HG03025 (cell line): ENCODE measurements at regions not wholly inside any gene's neighbourhood (a gene's known extent, or its start where the extent isn't known, plus 50 kb on each side); places are given as distances from the start of the nearest gene placed in this dataset.
"Not testable (repeated sequence)": the region's sequence is repeated elsewhere in the genome, so short reads cannot be mapped to it uniquely, and the experiment has no call there.

Experiments
- ATAC-seq: cut with Tn5 transposase; IDR thresholded peaks from one replicate; pipeline ENCODE4 v1.9.1; 2021; ENCODE audit warnings: mild to moderate bottlenecking, moderate library complexity; ENCODE audit not compliant: unreplicated experiment, low FRiP score

GRCh38 chr5:101424530-101425175 lies 521.6 kb upstream of the ST8SIA4 start:
- ATAC-seq, result no peak

DNA sequence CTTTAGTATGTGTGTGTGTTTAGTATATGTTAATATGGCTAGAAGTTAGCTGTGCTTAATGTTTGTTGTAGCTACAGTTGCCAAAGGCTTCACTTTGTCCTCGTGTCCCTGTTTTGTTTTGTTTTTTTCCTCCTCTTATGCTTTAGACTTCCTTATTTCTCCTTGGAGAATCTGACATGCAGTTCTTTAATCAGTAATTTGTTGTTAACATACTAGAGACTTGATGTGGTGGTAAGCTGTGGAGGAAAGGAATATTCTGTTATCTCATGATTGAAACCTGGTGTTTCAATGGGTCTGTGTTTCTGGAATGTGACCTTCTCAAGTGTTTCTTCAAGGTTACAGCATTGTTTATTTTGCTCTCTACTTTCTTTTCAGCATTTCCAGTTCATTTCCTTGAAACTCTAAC lies 515.6 kb upstream of the ST8SIA4 start:
- no peak for ATAC-seq

DNA sequence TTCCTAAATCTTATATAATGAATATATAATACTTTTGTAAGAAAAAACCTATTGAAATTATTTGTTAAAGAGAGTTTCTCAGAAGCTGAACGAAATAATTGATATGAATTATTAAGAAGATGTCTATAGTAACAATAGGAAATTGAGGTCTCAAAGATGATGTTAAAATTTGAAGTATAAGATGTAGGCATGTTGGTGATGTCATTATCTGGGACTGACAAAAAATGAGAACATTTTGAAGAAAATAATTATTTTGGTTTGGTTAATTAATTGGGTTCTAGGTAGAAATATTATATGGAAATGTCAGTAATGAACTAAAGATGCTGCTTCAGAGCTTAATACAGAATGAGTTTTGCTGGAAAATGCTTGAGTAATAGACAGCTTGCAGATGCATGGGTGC lies 501.4 kb upstream of the ST8SIA4 start:
- ATAC-seq, result no peak

DNA sequence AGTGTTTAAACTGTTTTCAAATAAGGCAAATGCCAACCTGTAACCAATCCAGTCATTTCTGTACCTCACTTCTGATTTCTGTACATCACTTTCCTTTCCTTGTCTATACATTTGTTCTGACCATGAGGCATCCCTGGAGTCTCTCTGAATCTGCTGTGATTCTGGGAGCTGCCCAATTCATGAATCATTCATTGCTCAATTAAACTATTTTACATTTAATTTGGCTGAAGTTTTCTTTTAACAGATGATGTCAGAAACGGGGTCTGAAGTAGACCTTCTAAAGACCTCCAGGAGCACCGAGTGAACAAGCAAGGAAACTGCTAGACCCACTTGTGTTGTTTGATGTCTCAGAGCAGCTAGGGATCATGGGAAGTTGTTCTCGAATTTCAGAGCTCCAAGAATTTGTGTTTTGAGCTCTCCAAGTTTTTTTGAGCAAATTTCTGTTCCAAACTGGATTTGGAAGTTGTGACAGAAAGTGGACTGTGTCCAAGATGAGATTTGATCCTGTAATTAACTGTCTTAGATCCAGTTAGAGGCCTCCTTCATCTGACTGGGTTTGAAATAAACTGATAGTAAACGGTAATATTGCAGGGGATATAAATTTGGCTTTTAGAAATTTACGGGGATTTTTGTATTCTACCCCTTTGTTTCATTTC lies 490.8 kb upstream of the ST8SIA4 start:
- ATAC-seq, result no peak

- no peak for ATAC-seq
These were observed 487.2 kb upstream of the ST8SIA4 start for GRCh38 chr5:101390151-101390908.

DNA sequence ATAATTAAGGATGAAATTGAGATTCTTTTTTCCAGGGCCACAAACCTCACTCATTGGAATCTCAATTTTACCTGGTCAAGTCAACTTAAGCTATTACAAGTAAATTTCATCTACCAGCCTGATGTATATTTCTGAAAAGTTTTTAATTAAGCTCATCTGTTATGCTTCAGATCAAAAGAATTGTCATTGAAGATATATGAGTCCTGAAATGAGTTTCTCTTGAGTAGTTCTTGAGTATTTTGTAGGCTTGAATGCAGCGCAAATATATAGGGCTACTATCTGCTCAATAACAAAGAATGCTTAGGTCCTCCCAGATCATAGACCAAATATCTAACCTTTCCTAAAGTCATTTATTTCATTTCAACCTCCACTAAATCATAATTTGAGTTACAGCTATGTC lies 482.2 kb upstream of the ST8SIA4 start:
- no peak for ATAC-seq

DNA sequence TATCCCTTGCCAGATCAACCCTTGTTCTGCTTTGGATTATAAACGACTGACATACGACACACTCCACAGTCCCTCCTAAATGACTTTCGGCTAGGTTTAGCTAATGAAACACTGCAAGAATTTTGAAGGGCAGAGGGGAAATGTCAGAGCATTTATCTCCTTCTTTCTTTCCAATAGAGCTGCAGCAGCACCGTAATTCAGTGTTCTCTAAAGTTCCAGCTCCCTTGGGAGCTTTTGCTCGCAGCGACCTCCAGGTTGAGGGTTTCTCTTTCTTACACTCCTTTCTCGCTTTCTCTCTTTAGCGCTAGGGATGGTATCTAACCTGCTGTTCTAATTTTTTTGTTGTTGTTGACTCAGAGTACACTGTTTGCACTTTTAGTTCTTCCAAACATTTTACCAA lies 467.1 kb upstream of the ST8SIA4 start:
- ATAC-seq, result no peak

DNA sequence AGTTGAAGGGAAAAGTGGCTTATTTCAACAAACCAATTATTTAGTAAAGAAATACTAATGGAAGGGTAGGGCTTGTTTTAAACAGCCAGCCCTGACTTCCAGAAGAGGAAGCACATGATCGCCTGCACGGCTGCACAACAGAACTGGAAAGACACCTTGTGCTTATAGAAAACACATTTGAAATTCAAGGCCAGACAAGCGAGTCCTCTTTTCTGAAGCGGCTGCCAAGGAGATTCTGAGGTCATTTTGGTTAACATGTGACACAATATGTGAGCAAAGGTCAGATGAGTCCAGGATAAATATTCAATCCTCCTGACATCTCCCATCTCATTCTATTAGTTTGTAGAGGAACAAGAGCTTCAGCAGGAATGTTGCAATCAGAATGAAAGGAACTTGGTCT lies 461.4 kb upstream of the ST8SIA4 start:
- no peak for ATAC-seq

- ATAC-seq, result no peak
These were observed 459.0 kb upstream of the ST8SIA4 start for GRCh38 chr5:101362067-101362466.

GRCh38 chr5:101346906-101347305 lies 443.8 kb upstream of the ST8SIA4 start:
- ATAC-seq, result peak; percentile 84

DNA sequence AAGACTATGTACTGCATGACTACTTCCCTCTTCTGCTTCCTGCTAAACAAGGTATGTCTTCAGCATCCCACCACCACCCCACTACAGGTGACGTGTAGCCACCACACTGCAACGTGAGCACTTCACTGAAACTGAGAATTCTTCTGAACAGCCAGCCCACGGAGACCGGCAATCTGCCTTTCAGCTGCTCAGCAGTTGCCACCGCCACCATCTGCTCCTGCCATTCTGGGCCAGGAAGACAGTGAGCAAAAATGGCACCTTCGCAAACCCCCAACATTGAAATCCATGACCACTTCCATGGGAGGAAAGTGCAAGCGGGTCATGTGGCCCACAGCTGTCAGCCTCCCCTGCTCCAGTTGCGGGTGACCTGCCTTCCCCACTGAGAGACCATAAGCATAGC lies 443.4 kb upstream of the ST8SIA4 start:
- peak; percentile 11 for ATAC-seq

GRCh38 chr5:101338226-101338625 lies 435.1 kb upstream of the ST8SIA4 start:
- ATAC-seq, result no peak

GRCh38 chr5:101327816-101328215 lies 424.7 kb upstream of the ST8SIA4 start:
- ATAC-seq, result no peak

- no peak for ATAC-seq
These were observed 423.7 kb upstream of the ST8SIA4 start for GRCh38 chr5:101326766-101327165.

DNA sequence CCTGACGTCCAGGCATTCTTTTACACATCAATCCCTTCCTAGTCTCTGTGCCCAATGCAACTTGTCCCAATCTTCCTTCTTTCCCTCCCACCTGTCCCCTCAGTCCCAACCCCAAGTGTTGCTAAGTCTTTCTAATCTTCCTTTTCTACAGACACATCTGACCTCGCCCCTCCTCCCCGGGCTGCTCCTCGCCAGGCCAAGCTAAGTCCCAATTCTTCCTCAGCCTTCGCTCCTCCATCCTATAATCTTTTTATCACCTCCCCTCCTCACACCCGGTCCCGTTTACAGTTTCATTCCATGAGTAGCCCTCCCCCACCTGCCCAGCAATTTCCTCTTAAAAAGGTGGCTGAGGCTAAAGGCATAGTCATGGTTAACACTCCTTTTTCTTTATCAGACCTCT lies 413.3 kb upstream of the ST8SIA4 start:
- not testable (repeated sequence) for ATAC-seq

- no peak for ATAC-seq
These were observed 403.5 kb upstream of the ST8SIA4 start for GRCh38 chr5:101306391-101307137.

DNA sequence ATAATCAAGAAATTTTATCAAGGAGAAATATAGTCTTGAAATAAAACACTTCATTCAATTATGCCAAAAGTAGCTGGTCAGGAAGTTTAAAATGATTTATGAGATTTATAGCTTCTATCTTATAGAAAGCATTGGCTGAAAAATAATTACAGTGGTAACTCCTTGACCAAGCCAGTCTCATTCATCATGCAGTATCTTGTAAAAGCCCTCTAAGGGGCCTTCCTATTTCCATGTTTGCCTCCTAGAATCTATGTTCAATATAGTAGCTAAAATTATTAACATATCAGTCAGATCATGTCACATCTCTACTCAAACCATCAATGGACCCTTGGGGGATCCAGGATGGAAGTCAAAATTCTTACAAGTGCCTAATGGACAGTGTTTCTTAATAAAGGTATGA lies 393.4 kb upstream of the ST8SIA4 start:
- ATAC-seq, result no peak

- no peak for ATAC-seq
These were observed 389.1 kb upstream of the ST8SIA4 start for GRCh38 chr5:101292199-101292598.

- not testable (repeated sequence) for ATAC-seq
These were observed 387.7 kb upstream of the ST8SIA4 start for GRCh38 chr5:101290761-101291160.

- ATAC-seq, result no peak
These were observed 385.6 kb upstream of the ST8SIA4 start for GRCh38 chr5:101288633-101289032.
